H1 (cell line): ENCODE measurements at regions not wholly inside any gene's neighbourhood (a gene's known extent, or its start where the extent isn't known, plus 50 kb on each side); places are given as distances from the start of the nearest gene placed in this dataset.

Experiments used
- CTCF ChIA-PET: fragments of 300-600 bp; sonication (Branson Sonifier 250); formaldehyde crosslinking; loops from one replicate; lab custom pipeline; 2021; ENCODE audit not compliant: partially characterized antibody; lab: Charles Lee
- POLR2A ChIA-PET: fragments of 300-600 bp; sonication (Branson Sonifier 250); formaldehyde crosslinking; loops from one replicate; lab custom pipeline; 2021; ENCODE audit warnings: inconsistent platforms; ENCODE audit not compliant: partially characterized antibody; lab: Charles Lee
- DNase-seq, 2 experiments: peaks; one replicate each; pipeline versions ENCODE4 v3.0.0 to v3.0.0-alpha.2; 2010 to 2022; ENCODE audit warnings: low spot score in 2 of 2, low read depth in 1 of 2, mixed read lengths in 1 of 2
- FAIRE-seq: peaks from 2 replicates; lab custom pipeline; 2011; peaks lifted over from hg19 to GRCh38; lab: Jason Lieb, UNC
- H2AFZ ChIP-seq: 2 replicates; pipeline ENCODE4 v1.8.1; 2012; ENCODE audit warnings: low read length, inconsistent platforms
- H2AK5ac ChIP-seq: 2 replicates; pipeline ENCODE4 v1.6.1; 2013; ENCODE audit warnings: low read depth, low read length
- H2BK120ac ChIP-seq: replicated peaks from 2 replicates; pipeline ENCODE3; 2013; ENCODE audit warnings: low read depth, low read length, inconsistent platforms
- H2BK12ac ChIP-seq: 2 replicates; pipeline ENCODE4 v1.6.1; 2013; ENCODE audit warnings: low read depth, low read length
- H2BK15ac ChIP-seq: 2 replicates; pipeline ENCODE4 v1.6.1; 2013; ENCODE audit warnings: low read length
- H2BK20ac ChIP-seq: 2 replicates; pipeline ENCODE4 v1.6.1; 2013; ENCODE audit warnings: low read length
- H2BK5ac ChIP-seq: 2 replicates; pipeline ENCODE4 v1.6.1; 2013; ENCODE audit warnings: low read depth, low read length
- H3K14ac ChIP-seq: 2 replicates; pipeline ENCODE4 v1.6.1; 2013; ENCODE audit warnings: inconsistent platforms; ENCODE audit not compliant: insufficient read length
- H3K18ac ChIP-seq: 2 replicates; pipeline ENCODE4 v1.6.1; 2013; ENCODE audit warnings: low read length; ENCODE audit errors: extremely low read depth
- H3K23ac ChIP-seq: 2 replicates; pipeline ENCODE4 v1.6.1; 2013; ENCODE audit warnings: inconsistent platforms; ENCODE audit not compliant: insufficient read length
- H3K23me2 ChIP-seq: 2 replicates; pipeline ENCODE4 v1.6.1; 2013; ENCODE audit warnings: low read depth, low read length
- H3K27ac ChIP-seq: 2 replicates; pipeline ENCODE4 v1.6.1; 2011; ENCODE audit warnings: low read depth, low read length, inconsistent platforms
- H3K27me3 ChIP-seq, 4 experiments: replicated peaks in 1 of 4; 1 replicate in 1 of 4; 2 replicates in 3 of 4; pipeline versions ENCODE4 v1.6.1 to v1.8.1; 2011 to 2013; ENCODE audit warnings: low read length in 3 of 4, mild to moderate bottlenecking in 3 of 4, inconsistent platforms in 2 of 4, mixed read lengths in 2 of 4, moderate library complexity in 1 of 4; ENCODE audit not compliant: control insufficient read depth in 3 of 4, insufficient read depth in 3 of 4; ENCODE audit errors: extremely low read depth in 1 of 4
- H3K36me3 ChIP-seq, 4 experiments: 2 replicates each; pipeline versions ENCODE4 v1.6.1 to v1.8.1; 2011 to 2013; ENCODE audit warnings: mild to moderate bottlenecking in 4 of 4, low read length in 3 of 4, moderate library complexity in 2 of 4, control low read depth in 1 of 4, inconsistent platforms in 1 of 4; ENCODE audit not compliant: insufficient read depth in 4 of 4, control insufficient read depth in 2 of 4
- H3K4ac ChIP-seq: replicated peaks from 2 replicates; pipeline ENCODE3; 2013; ENCODE audit warnings: low read length, low read depth, mixed read lengths, inconsistent platforms; ENCODE audit not compliant: insufficient read length
- H3K4me1 ChIP-seq, 4 experiments: replicated peaks in 1 of 4; 1 replicate in 1 of 4; 2 replicates in 3 of 4; pipeline versions ENCODE4 v1.6.1 to v1.8.1; 2011 to 2013; ENCODE audit warnings: low read length in 3 of 4, inconsistent platforms in 2 of 4, mixed read lengths in 1 of 4; ENCODE audit not compliant: insufficient read depth in 4 of 4, control insufficient read depth in 3 of 4
- H3K4me2 ChIP-seq, 2 experiments: 2 replicates each; pipeline versions ENCODE4 v1.6.1 to v1.8.1; 2011 to 2013; ENCODE audit warnings: low read depth in 2 of 2, low read length in 2 of 2, control low read depth in 1 of 2, inconsistent platforms in 1 of 2, mild to moderate bottlenecking in 1 of 2; ENCODE audit not compliant: insufficient read depth in 1 of 2
- H3K4me3 ChIP-seq, 4 experiments: fragments of 200-600, 300-600 bp in 1 of 4; sonication (generic), shearing (Covaris generic), sonication (Bioruptor Twin) in 1 of 4; 2 replicates each; pipeline versions ENCODE4 v1.5.1 to v1.8.1; 2011 to 2016; ENCODE audit warnings: low read length in 4 of 4, low read depth in 3 of 4, control low read depth in 2 of 4, inconsistent platforms in 2 of 4, mild to moderate bottlenecking in 2 of 4, mixed read lengths in 1 of 4, moderate library complexity in 1 of 4; ENCODE audit not compliant: insufficient read depth in 2 of 4; ENCODE audit errors: extremely low read depth in 1 of 4
- H3K56ac ChIP-seq: replicated peaks from 2 replicates; pipeline ENCODE3; 2013; ENCODE audit warnings: low read depth, mild to moderate bottlenecking, mixed read lengths, low read length, inconsistent platforms; ENCODE audit not compliant: insufficient read length
- H3K79me1 ChIP-seq: 2 replicates; pipeline ENCODE4 v1.6.1; 2013; ENCODE audit warnings: low read depth, low read length, control low read depth
- H3K79me2 ChIP-seq, 2 experiments: 2 replicates each; pipeline versions ENCODE4 v1.6.1 to v1.8.1; 2012 to 2013; ENCODE audit warnings: low read length in 2 of 2, mild to moderate bottlenecking in 2 of 2, inconsistent platforms in 1 of 2; ENCODE audit not compliant: insufficient read depth in 2 of 2, control insufficient read depth in 1 of 2
- H3K9ac ChIP-seq, 4 experiments: replicated peaks in 1 of 4; 1 replicate in 1 of 4; 2 replicates in 3 of 4; pipeline versions ENCODE4 v1.6.1 to v1.8.1; 2011 to 2013; ENCODE audit warnings: low read depth in 3 of 4, low read length in 3 of 4, control low read depth in 2 of 4, mild to moderate bottlenecking in 2 of 4, moderate library complexity in 2 of 4, inconsistent platforms in 1 of 4; ENCODE audit errors: extremely low read depth in 1 of 4
- H3K9me3 ChIP-seq, 2 experiments: 2 replicates each; pipeline versions ENCODE4 v1.6.1 to v1.8.1; 2012 to 2013; ENCODE audit warnings: mild to moderate bottlenecking in 2 of 2, moderate library complexity in 2 of 2, control low read depth in 1 of 2, inconsistent platforms in 1 of 2, low read depth in 1 of 2, low read length in 1 of 2, mixed read lengths in 1 of 2; ENCODE audit not compliant: insufficient read depth in 2 of 2
- H4K20me1 ChIP-seq, 2 experiments: replicated peaks in 1 of 2; 2 replicates each; pipeline versions ENCODE3 to v1.8.1; 2011 to 2013; ENCODE audit warnings: inconsistent platforms in 2 of 2, low read length in 2 of 2, mild to moderate bottlenecking in 1 of 2; ENCODE audit not compliant: insufficient read depth in 2 of 2, control insufficient read depth in 1 of 2
- H4K5ac ChIP-seq: 2 replicates; pipeline ENCODE4 v1.6.1; 2013; ENCODE audit warnings: low read length, low read depth, mixed read lengths, inconsistent platforms; ENCODE audit not compliant: insufficient read length
- H4K8ac ChIP-seq: 2 replicates; pipeline ENCODE4 v1.8.0; 2013; ENCODE audit warnings: mild to moderate bottlenecking, moderate library complexity, low read length, inconsistent platforms; ENCODE audit not compliant: insufficient read depth; ENCODE audit errors: extremely low read depth
- H4K91ac ChIP-seq: replicated peaks from 2 replicates; pipeline ENCODE3; 2013; ENCODE audit warnings: low read length, mixed read lengths, inconsistent platforms; ENCODE audit not compliant: insufficient read length
- ASH2L ChIP-seq: fragments of 200-600, 300-600 bp; sonication (generic); IDR thresholded peaks from one replicate; pipeline ENCODE4 v1.7.1; 2017; ENCODE audit warnings: low read length
- BRCA1 ChIP-seq: IDR thresholded peaks from 2 replicates; pipeline ENCODE4 v1.6.1; 2012; ENCODE audit warnings: low read depth, low read length, improper control_type of control experiment
- CHD1 ChIP-seq: IDR thresholded peaks from 2 replicates; pipeline ENCODE4 v1.6.1; 2012; ENCODE audit warnings: low read depth, low read length, improper control_type of control experiment
- EP300 ChIP-seq, 2 experiments: IDR thresholded peaks; 1 replicate in 1 of 2; 2 replicates in 1 of 2; pipeline ENCODE4 v1.6.1; 2011 to 2012; ENCODE audit warnings: low read depth in 2 of 2, low read length in 2 of 2, mild to moderate bottlenecking in 2 of 2, borderline replicate concordance in 1 of 2, inconsistent platforms in 1 of 2, moderate library complexity in 1 of 2
- FOSL1 ChIP-seq: IDR thresholded peaks from 2 replicates; pipeline ENCODE4 v1.6.1; 2011; ENCODE audit warnings: mild to moderate bottlenecking, low read depth, low read length, moderate library complexity; ENCODE audit not compliant: insufficient read depth
- JUND ChIP-seq: IDR thresholded peaks from 2 replicates; pipeline ENCODE4 v1.6.1; 2011; ENCODE audit warnings: mild to moderate bottlenecking, improper control_type of control experiment, low read length
- NANOG ChIP-seq: IDR thresholded peaks from 2 replicates; pipeline ENCODE4 v1.6.1; 2011; ENCODE audit warnings: low read length, low read depth, mild to moderate bottlenecking, inconsistent platforms; ENCODE audit not compliant: insufficient read depth, poor library complexity, severe bottlenecking
- RBBP5 ChIP-seq: IDR thresholded peaks from 2 replicates; pipeline ENCODE4 v1.7.1; 2012; ENCODE audit warnings: low read depth, mild to moderate bottlenecking, inconsistent platforms, low read length, moderate library complexity, borderline replicate concordance
- SIRT6 ChIP-seq: IDR thresholded peaks from one replicate; pipeline ENCODE4 v1.7.1; 2012; ENCODE audit warnings: low read length, inconsistent platforms
- TAF7 ChIP-seq: optimal IDR thresholded peaks from 2 replicates; pipeline ENCODE3; 2011; ENCODE audit warnings: low read depth, mild to moderate bottlenecking, inconsistent platforms, low read length, moderate library complexity, borderline replicate concordance
- TCF12 ChIP-seq: IDR thresholded peaks from 2 replicates; pipeline ENCODE4 v1.6.1; 2011; ENCODE audit warnings: low read depth, mild to moderate bottlenecking, low read length
- ZNF274 ChIP-seq: IDR thresholded peaks from 2 replicates; pipeline ENCODE4 v1.7.0; 2012; ENCODE audit warnings: low read length, borderline replicate concordance; ENCODE audit errors: extremely low read depth
- TF ChIP-seq, protein P1 (sequence below): IDR thresholded peaks from 2 replicates; pipeline ENCODE4 v1.6.1; 2011; ENCODE audit warnings: low read length, improper control_type of control experiment

DNA sequence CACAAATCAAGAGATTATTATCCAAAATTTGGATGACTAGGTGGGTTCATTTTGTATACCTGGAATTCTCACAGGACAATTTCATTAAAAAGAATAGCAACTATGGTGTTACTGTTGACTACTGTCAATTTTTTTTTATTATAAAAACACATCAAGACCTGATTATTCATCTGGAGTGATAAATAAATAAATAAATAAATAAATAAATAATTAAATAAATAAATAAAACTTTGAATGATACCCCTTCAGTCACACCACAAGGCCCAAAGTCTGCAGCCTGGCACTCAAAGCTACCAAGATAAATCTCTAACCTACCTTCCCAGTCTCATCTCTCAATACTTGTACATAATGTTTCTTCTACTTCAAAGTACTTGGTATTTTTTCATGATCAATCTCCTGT is 294.0 kb upstream of the KLHL29 start:
- no peak overlapping the region for H3K4me2 ChIP-seq

More for the DNA sequence above, 294.0 kb upstream of the KLHL29 start:
- H3K14ac ChIP-seq, result no peak overlapping the region
- CTCF ChIA-PET, result interaction anchor here (1.0 to 1.7 kb wide), 2 partner anchors 16 to 27 kb away, joined by 3 to 4 read pairs; no protein-coding TSS in a partner anchor
- H3K23ac ChIP-seq, result no peak overlapping the region
- H3K79me2 ChIP-seq, result no peaks in the 10 kb centered on the region
- H3K79me1 ChIP-seq, result no peaks in the 10 kb centered on the region
- H3K18ac ChIP-seq, result no peak overlapping the region
- FAIRE-seq, result no peak
- no peaks in the 10 kb centered on the region for H3K36me3 ChIP-seq
- no peaks in the 10 kb centered on the region for H4K20me1 ChIP-seq
- H4K5ac ChIP-seq, result no peak overlapping the region
- no peak overlapping the region for H2BK15ac ChIP-seq
- no peak overlapping the region for H4K91ac ChIP-seq
- H2AK5ac ChIP-seq, result no peak overlapping the region
- H3K23me2 ChIP-seq, result no peaks in the 10 kb centered on the region
- H3K9ac ChIP-seq, result no peak overlapping the region
- H2BK120ac ChIP-seq, result no peak overlapping the region
- H3K27ac ChIP-seq, result no peak overlapping the region
- POLR2A ChIA-PET, result no interaction called here
- no peaks in the 10 kb centered on the region for H3K27me3 ChIP-seq
- H2AFZ ChIP-seq, result no peak overlapping the region
- H2BK5ac ChIP-seq, result no peak overlapping the region
- no peak overlapping the region for H2BK20ac ChIP-seq
- H3K4me3 ChIP-seq, result no peak overlapping the region
- H3K9me3 ChIP-seq, result peaks cover 0 to 4% of the 10 kb centered on the region in 2 experiments; a peak in 1 of 4 replicates
- DNase-seq, result no peak
- TF ChIP-seq TAF7 (no peak), NANOG (no peak), BRCA1 (no peak), EP300 (IDR thresholded peaks at IDR 0.05; ENCODE audit: borderline replicate concordance in 1 of 2, low read depth in 2 of 2, low read length in 2 of 2) (no peak), RBBP5 (no peak), ASH2L (no peak), FOSL1 (no peak), CHD1 (no peak), TCF12 (no peak), JUND (no peak), SIRT6 (no peak), ZNF274 (no peak)
- TF ChIP-seq, protein P1, sequence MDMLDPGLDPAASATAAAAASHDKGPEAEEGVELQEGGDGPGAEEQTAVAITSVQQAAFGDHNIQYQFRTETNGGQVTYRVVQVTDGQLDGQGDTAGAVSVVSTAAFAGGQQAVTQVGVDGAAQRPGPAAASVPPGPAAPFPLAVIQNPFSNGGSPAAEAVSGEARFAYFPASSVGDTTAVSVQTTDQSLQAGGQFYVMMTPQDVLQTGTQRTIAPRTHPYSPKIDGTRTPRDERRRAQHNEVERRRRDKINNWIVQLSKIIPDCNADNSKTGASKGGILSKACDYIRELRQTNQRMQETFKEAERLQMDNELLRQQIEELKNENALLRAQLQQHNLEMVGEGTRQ, result no peak
- H3K4me1 ChIP-seq, result no peaks in the 10 kb centered on the region
- no peak overlapping the region for H4K8ac ChIP-seq
- no peak overlapping the region for H3K56ac ChIP-seq
- no peak overlapping the region for H3K4ac ChIP-seq
- H2BK12ac ChIP-seq, result no peak overlapping the region
